SKM-1 treated with dmso at 0.1 percent for 144 hours (cell line): ENCODE measurements at regions not wholly inside any gene's neighbourhood (a gene's known extent, or its start where the extent isn't known, plus 50 kb on each side); places are given as distances from the start of the nearest gene placed in this dataset.

Experiments
- DNase-seq: peaks from one replicate; lab custom pipeline; 2025; ENCODE audit not compliant: unreplicated experiment; lab: John Stamatoyannopoulos, UW

- DNase-seq: no peak
Observed at GRCh38 chr4:83664741-83665140, 128.8 kb downstream of the GPAT3 start.

GRCh38 chr4:83664071-83664470 lies 128.2 kb downstream of the GPAT3 start:
- DNase-seq: no peak

- DNase-seq: no peak
Observed at GRCh38 chr4:83662204-83662603, 126.3 kb downstream of the GPAT3 start.

GRCh38 chr4:83661359-83661758 lies 125.5 kb downstream of the GPAT3 start:
- DNase-seq: no peak

GRCh38 chr4:83660578-83660977 lies 124.7 kb downstream of the GPAT3 start:
- no peak for DNase-seq

GRCh38 chr4:83658806-83659205 lies 122.9 kb downstream of the GPAT3 start:
- no peak for DNase-seq

- no peak for DNase-seq
Observed at GRCh38 chr4:83657336-83657735, 121.4 kb downstream of the GPAT3 start.
